HG03457 (cell line): ENCODE measurements at regions not wholly inside any gene's neighbourhood (a gene's known extent, or its start where the extent isn't known, plus 50 kb on each side); places are given as distances from the start of the nearest gene placed in this dataset.

Experiments
- ATAC-seq: cut with Tn5 transposase; IDR thresholded peaks from one replicate; pipeline ENCODE4 v1.9.1; 2021; ENCODE audit warnings: moderate number of reproducible peaks; ENCODE audit not compliant: unreplicated experiment

- ATAC-seq, result no peak
Observed at GRCh38 chrX:76228499-76228898, 55.6 kb downstream of the PBDC1 start.

DNA sequence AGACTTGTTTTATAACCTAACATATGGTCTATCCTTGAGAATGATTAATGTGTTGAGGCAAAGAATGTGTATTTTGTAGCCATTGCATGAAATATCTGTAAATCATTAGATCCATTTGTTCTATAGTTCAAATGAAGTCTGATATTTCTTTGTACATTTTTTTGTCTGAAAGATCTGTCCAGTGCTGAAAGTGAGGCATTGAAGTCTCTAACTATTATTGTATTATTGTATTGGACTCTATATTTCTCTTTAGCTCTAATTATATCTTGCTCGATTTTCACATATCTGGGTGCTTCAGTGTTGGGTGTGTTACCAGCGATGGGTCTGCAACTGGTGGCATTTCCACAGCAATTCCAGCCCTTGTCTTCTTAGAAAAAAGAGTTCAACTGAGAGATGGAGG is 76.0 kb downstream of the PBDC1 start:
- ATAC-seq, result no peak

DNA sequence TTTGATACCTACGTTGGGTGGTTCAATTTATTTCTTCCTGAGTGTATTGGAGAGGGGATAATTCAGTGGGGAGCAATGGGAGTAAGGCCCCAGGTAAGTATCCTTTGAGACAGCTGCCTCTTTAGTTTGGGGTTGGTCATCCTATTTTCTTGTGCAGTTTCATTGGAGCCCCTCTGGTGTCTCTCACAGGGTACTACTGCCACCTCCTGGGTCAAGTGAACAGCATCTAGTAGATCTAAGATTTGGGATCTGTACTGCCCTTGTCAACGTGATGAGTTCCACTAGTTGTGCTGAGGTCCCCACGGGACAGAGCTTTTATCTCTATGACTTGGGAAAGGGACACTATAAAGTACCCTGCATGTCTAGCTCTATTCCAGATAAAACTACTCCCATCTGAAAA is 80.6 kb downstream of the PBDC1 start:
- peak; percentile 72 for ATAC-seq

GRCh38 chrX:76279007-76279406 is 106.1 kb downstream of the PBDC1 start:
- no peak for ATAC-seq
